ENCODE measurements at regions not wholly inside any gene's neighbourhood (a gene's known extent, or its start where the extent isn't known, plus 50 kb on each side); places are given as distances from the start of the nearest gene placed in this dataset.

DNA sequence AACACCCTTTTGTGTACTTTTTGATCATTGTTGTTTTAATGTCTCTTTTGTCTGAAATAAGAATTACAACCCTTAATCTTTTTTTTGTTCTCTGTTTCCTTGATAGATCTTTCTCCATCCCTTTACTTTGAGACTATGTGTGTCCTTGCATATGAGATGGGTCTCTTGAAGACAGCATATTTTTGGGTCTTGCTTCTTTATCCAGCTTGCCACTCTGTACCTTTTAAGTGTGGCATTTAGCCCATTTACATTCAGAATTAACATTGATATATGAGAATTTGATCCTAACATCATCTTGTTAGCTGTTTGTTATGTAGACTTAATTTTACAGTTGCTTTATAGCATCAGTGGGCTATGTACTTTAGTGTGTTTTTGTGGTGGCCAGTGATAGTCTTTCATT lies 382.5 kb downstream of the MED10 start:
- Histone ChIP-seq H3K36me3 (no peaks in the 10 kb centered on the region), H3K4me3 (no peak overlapping the region), H3K4me1 (no peaks in the 10 kb centered on the region), H3K27me3 (no peaks in the 10 kb centered on the region), H3K27ac (no peak overlapping the region), H3K9me3 (peaks cover 0 to 2% (median 0%) of the 10 kb centered on the region in 4 donors)
- no peak for DNase-seq
- no peak for ATAC-seq
- intact Hi-C loops (cut with DNase I) = no loop called here
- TF ChIP-seq, protein P1, sequence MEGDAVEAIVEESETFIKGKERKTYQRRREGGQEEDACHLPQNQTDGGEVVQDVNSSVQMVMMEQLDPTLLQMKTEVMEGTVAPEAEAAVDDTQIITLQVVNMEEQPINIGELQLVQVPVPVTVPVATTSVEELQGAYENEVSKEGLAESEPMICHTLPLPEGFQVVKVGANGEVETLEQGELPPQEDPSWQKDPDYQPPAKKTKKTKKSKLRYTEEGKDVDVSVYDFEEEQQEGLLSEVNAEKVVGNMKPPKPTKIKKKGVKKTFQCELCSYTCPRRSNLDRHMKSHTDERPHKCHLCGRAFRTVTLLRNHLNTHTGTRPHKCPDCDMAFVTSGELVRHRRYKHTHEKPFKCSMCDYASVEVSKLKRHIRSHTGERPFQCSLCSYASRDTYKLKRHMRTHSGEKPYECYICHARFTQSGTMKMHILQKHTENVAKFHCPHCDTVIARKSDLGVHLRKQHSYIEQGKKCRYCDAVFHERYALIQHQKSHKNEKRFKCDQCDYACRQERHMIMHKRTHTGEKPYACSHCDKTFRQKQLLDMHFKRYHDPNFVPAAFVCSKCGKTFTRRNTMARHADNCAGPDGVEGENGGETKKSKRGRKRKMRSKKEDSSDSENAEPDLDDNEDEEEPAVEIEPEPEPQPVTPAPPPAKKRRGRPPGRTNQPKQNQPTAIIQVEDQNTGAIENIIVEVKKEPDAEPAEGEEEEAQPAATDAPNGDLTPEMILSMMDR (IDR thresholded peaks at IDR 0.05) = no peak
- no peak for TF ChIP-seq POLR2A (IDR thresholded peaks at IDR 0.05)

DNA sequence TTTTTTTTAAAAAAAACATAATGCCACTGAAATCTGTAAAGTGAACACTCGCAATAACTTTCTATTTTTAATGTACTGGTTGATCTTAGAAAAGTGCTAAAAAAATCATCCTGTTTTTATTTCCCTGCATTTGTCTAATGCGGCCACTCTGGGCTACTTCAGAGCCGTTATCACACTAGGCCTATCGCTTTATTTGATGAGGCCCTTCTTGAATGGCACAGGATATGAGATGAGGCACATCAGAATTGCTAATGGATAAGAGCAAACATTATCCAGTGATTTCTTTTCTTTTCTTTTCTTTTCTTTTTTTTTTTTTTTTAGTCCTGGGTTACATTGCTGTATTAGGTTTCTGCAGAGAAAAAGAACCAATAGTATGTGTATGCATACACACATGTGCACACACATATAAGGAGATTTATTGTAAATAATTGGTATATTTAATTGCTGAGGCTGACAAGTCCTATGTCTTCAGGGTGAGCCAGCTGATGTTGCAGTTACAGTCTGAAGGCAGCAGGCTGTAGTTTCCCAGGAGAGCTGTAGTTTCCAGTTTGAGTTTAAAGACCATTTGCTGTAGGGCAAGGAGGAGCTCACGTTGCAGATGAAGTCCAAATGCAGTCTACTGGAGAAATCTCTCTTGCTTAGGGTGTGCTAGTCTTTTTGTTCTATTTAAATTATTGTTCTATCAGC lies 391.7 kb downstream of the MED10 start:
- no peaks in the 10 kb centered on the region for H3K27me3 ChIP-seq
- ATAC-seq = no peak
- H3K9me3 ChIP-seq = no peaks in the 10 kb centered on the region
- WGBS (ENCODE audit: insufficient coverage, low coverage, low lambda C conversion rate, missing lambda C conversion rate) = 76% methylated on average over 5 of the region's 5 CpGs
- no peaks in the 10 kb centered on the region for H3K36me3 ChIP-seq
- H3K27ac ChIP-seq = no peak overlapping the region
- no peak overlapping the region for H3K4me3 ChIP-seq
- DNase-seq = no peak
- TF ChIP-seq, protein P1 (IDR thresholded peaks at IDR 0.05) = no peak
- no peak for TF ChIP-seq POLR2A (IDR thresholded peaks at IDR 0.05)
- intact Hi-C loops (cut with DNase I) = no loop called here
- no peaks in the 10 kb centered on the region for H3K4me1 ChIP-seq

DNA sequence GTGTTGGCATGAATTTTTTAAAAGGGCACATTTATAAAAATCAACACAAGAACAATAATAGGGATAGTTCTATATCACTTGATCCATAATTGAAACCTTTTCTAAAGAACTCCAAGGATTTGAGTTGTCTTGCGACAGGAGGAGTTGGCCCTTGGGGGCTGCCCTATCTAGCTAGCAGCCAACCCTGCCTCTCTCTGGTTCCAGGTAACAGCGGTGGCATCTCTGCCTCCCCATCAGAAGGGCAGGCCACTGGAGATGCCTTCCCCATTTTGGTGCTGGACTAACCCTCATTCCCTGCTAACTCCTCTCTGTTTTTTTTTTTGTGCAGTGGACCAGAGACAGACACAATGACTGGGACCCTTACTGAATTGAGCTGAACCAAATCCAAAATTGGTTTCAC lies 393.0 kb downstream of the MED10 start:
- no peaks in the 10 kb centered on the region for H3K27me3 ChIP-seq
- no peaks in the 10 kb centered on the region for H3K36me3 ChIP-seq
- no peaks in the 10 kb centered on the region for H3K9me3 ChIP-seq
- H3K4me3 ChIP-seq = no peak overlapping the region
- 60% methylated on average over 1 of the region's 2 CpGs for WGBS (ENCODE audit: insufficient coverage, low coverage, low lambda C conversion rate, missing lambda C conversion rate)
- ATAC-seq = no peak
- intact Hi-C loops (cut with DNase I) = no loop called here
- H3K27ac ChIP-seq = no peak overlapping the region
- no peak for DNase-seq
- no peaks in the 10 kb centered on the region for H3K4me1 ChIP-seq
- TF ChIP-seq POLR2A (IDR thresholded peaks at IDR 0.05) = no peak
- TF ChIP-seq, protein P1 (IDR thresholded peaks at IDR 0.05) = no peak

DNA sequence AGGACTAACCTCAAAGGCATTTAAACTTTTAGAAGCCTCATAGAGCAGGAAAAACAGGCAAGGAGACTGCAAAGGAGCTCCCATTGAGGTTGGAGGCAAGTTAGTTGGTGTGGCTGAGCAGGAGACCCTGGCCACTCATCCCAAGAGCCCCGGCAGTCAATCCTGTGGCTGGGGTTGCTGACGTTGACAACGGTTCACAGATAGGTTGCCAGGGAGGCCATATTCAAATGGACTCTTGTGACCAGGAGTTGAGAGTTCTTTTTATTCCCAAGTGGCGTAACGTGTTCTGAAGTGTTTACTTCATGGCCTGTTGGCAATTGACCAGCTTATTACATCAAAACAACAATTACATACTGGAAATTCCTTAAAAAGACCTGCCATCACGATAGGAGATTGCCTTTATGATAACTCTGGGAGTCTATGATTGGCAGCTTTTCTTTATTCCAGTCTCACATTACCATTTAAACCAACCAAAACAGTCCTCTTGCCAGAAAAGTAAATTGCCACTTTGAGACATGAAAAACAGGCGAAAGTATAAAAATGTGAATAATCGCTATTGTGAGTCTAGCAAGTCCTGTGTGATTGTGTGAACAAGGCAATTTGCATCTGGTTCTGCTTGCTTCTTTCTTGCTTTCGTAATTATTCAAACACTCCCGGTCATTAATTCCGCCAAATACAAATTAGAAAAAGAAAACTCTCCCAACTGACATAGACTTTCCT lies 394.9 kb downstream of the MED10 start:
- no peak for DNase-seq
- no peak for TF ChIP-seq POLR2A (IDR thresholded peaks at IDR 0.05)
- TF ChIP-seq, protein P1 (IDR thresholded peaks at IDR 0.05) = no peak
- Histone ChIP-seq H3K36me3 (no peaks in the 10 kb centered on the region), H3K27me3 (no peaks in the 10 kb centered on the region), H3K4me3 (no peak overlapping the region), H3K27ac (no peak overlapping the region), H3K4me1 (no peaks in the 10 kb centered on the region), H3K9me3 (no peaks in the 10 kb centered on the region)
- intact Hi-C loops (cut with DNase I) = no loop called here
- 76% methylated on average over 11 of the region's 11 CpGs for WGBS (ENCODE audit: insufficient coverage, low coverage, low lambda C conversion rate, missing lambda C conversion rate)
- no peak for ATAC-seq
